ACC112 (cell line): ENCODE measurements at regions not wholly inside any gene's neighbourhood (a gene's known extent, or its start where the extent isn't known, plus 50 kb on each side); places are given as distances from the start of the nearest gene placed in this dataset.
A peak's percentile ranks its signal among the peaks of the same experiment; 100 is the strongest.

Experiments
- H2AFZ ChIP-seq: fragments of 200-600 bp; sonication (generic); one replicate; pipeline ENCODE4 v1.6.0; 2017; ENCODE audit warnings: antibody characterized with exemption, low read length; ENCODE audit not compliant: unreplicated experiment
- H3K27ac ChIP-seq: fragments of 200-600 bp; sonication (generic); 2 replicates; pipeline ENCODE4 v1.5.1; 2014; ENCODE audit warnings: low read depth, mild to moderate bottlenecking, antibody characterized with exemption, low read length, moderate library complexity
- H3K27me3 ChIP-seq: fragments of 200-600 bp; sonication (generic); 2 replicates; pipeline ENCODE4 v1.6.1; 2014; ENCODE audit warnings: mild to moderate bottlenecking, antibody characterized with exemption, low read length, moderate library complexity, mixed read lengths; ENCODE audit not compliant: insufficient read depth
- H3K36me3 ChIP-seq: fragments of 200-600 bp; sonication (generic); 2 replicates; pipeline ENCODE4 v1.6.1; 2016; ENCODE audit warnings: mild to moderate bottlenecking, antibody characterized with exemption, low read length, moderate library complexity, mixed read lengths; ENCODE audit not compliant: insufficient read depth
- H3K4me1 ChIP-seq: fragments of 200-600 bp; sonication (generic); one replicate; pipeline ENCODE4 v1.6.1; 2016; ENCODE audit warnings: low read length, mixed read lengths; ENCODE audit not compliant: insufficient read depth, unreplicated experiment, control insufficient read depth
- H3K4me3 ChIP-seq: fragments of 200-600 bp; sonication (generic); 2 replicates; pipeline ENCODE4 v1.5.1; 2014; ENCODE audit warnings: mild to moderate bottlenecking, low read depth, low read length
- H3K79me2 ChIP-seq: fragments of 200-600 bp; sonication (generic); one replicate; pipeline ENCODE4 v1.6.0; 2016; ENCODE audit warnings: low read length; ENCODE audit not compliant: control insufficient read depth, unreplicated experiment, insufficient read depth

GRCh38 chr2:164048729-164049128 lies 312.9 kb upstream of the FIGN start:
- Histone ChIP-seq H3K79me2 (no peaks in the 10 kb centered on the region), H3K27ac (no peak overlapping the region)

GRCh38 chr2:164046040-164046439 lies 310.2 kb upstream of the FIGN start:
- Histone ChIP-seq H3K27ac (no peak overlapping the region), H3K36me3 (no peaks in the 10 kb centered on the region), H3K27me3 (no peaks in the 10 kb centered on the region), H3K4me1 (no peaks in the 10 kb centered on the region), H3K79me2 (no peaks in the 10 kb centered on the region), H2AFZ (no peak overlapping the region), H3K4me3 (no peak overlapping the region)

More at GRCh38 chr2:164048729-164049128, 312.9 kb upstream of the FIGN start:
- no peaks in the 10 kb centered on the region for H3K36me3 ChIP-seq
- H3K4me1 ChIP-seq = no peaks in the 10 kb centered on the region
- no peak overlapping the region for H3K4me3 ChIP-seq
- no peak overlapping the region for H2AFZ ChIP-seq
- no peaks in the 10 kb centered on the region for H3K27me3 ChIP-seq

- no peaks in the 10 kb centered on the region for H3K27me3 ChIP-seq
- H2AFZ ChIP-seq = no peak overlapping the region
- no peak overlapping the region for H3K27ac ChIP-seq
- no peaks in the 10 kb centered on the region for H3K4me1 ChIP-seq
- no peaks in the 10 kb centered on the region for H3K36me3 ChIP-seq
- no peak overlapping the region for H3K4me3 ChIP-seq
- no peaks in the 10 kb centered on the region for H3K79me2 ChIP-seq
Measured at GRCh38 chr2:164044622-164045021, 308.8 kb upstream of the FIGN start.

GRCh38 chr2:164039270-164039669 lies 303.5 kb upstream of the FIGN start:
- Histone ChIP-seq H2AFZ (no peak overlapping the region), H3K27me3 (no peaks in the 10 kb centered on the region), H3K79me2 (no peaks in the 10 kb centered on the region), H3K27ac (no peak overlapping the region), H3K4me3 (no peak overlapping the region), H3K4me1 (no peaks in the 10 kb centered on the region), H3K36me3 (no peaks in the 10 kb centered on the region)

- Histone ChIP-seq H3K4me3 (no peak overlapping the region), H3K27ac (no peak overlapping the region), H3K36me3 (no peaks in the 10 kb centered on the region)
Measured at GRCh38 chr2:164032995-164033394, 297.2 kb upstream of the FIGN start.

GRCh38 chr2:164030623-164031022 lies 294.8 kb upstream of the FIGN start:
- Histone ChIP-seq H3K79me2 (no peaks in the 10 kb centered on the region), H3K27ac (no peak overlapping the region), H2AFZ (no peak overlapping the region), H3K36me3 (no peaks in the 10 kb centered on the region), H3K4me1 (peaks cover 9% of the 10 kb centered on the region), H3K4me3 (no peak overlapping the region), H3K27me3 (no peaks in the 10 kb centered on the region)

More at GRCh38 chr2:164032995-164033394, 297.2 kb upstream of the FIGN start:
- Histone ChIP-seq H2AFZ (peak overlapping the region; percentile 46), H3K79me2 (no peaks in the 10 kb centered on the region), H3K27me3 (no peaks in the 10 kb centered on the region), H3K4me1 (peaks cover 9% of the 10 kb centered on the region)

GRCh38 chr2:164028814-164029534 lies 293.2 kb upstream of the FIGN start:
- Histone ChIP-seq H3K4me3 (peak overlapping the region; percentile 54), H3K36me3 (no peaks in the 10 kb centered on the region), H3K79me2 (no peaks in the 10 kb centered on the region), H2AFZ (peak overlapping the region; percentile 56), H3K4me1 (peaks cover 9% of the 10 kb centered on the region), H3K27ac (no peak overlapping the region), H3K27me3 (no peaks in the 10 kb centered on the region)

GRCh38 chr2:164024396-164024795 lies 288.6 kb upstream of the FIGN start:
- H3K27ac ChIP-seq = no peak overlapping the region
- H3K36me3 ChIP-seq = no peaks in the 10 kb centered on the region
- H2AFZ ChIP-seq = no peak overlapping the region
- peaks cover 9% of the 10 kb centered on the region for H3K4me1 ChIP-seq
- no peaks in the 10 kb centered on the region for H3K79me2 ChIP-seq
- no peaks in the 10 kb centered on the region for H3K27me3 ChIP-seq
- H3K4me3 ChIP-seq = no peak overlapping the region

GRCh38 chr2:164023896-164024295 lies 288.1 kb upstream of the FIGN start:
- peaks cover 5% of the 10 kb centered on the region for H3K4me1 ChIP-seq
- no peak overlapping the region for H2AFZ ChIP-seq
- H3K27me3 ChIP-seq = no peaks in the 10 kb centered on the region
- no peaks in the 10 kb centered on the region for H3K36me3 ChIP-seq
- H3K27ac ChIP-seq = no peak overlapping the region
- H3K4me3 ChIP-seq = no peak overlapping the region
- no peaks in the 10 kb centered on the region for H3K79me2 ChIP-seq

- Histone ChIP-seq H3K4me3 (no peak overlapping the region), H3K4me1 (peaks cover 15% of the 10 kb centered on the region), H3K27me3 (no peaks in the 10 kb centered on the region), H2AFZ (no peak overlapping the region), H3K79me2 (no peaks in the 10 kb centered on the region), H3K36me3 (no peaks in the 10 kb centered on the region), H3K27ac (no peak overlapping the region)
Measured at GRCh38 chr2:164015328-164016123, 279.7 kb upstream of the FIGN start.

- no peaks in the 10 kb centered on the region for H3K79me2 ChIP-seq
- H3K27ac ChIP-seq = no peak overlapping the region
- no peaks in the 10 kb centered on the region for H3K36me3 ChIP-seq
- H3K4me3 ChIP-seq = no peak overlapping the region
- peaks cover 15% of the 10 kb centered on the region for H3K4me1 ChIP-seq
- no peaks in the 10 kb centered on the region for H3K27me3 ChIP-seq
- peak overlapping the region; percentile 72 for H2AFZ ChIP-seq
Measured at GRCh38 chr2:164014791-164015190, 279.0 kb upstream of the FIGN start.
